ENCODE measurements at regions not wholly inside any gene's neighbourhood (a gene's known extent, or its start where the extent isn't known, plus 50 kb on each side); places are given as distances from the start of the nearest gene placed in this dataset.

GRCh38 chr6:14784596-14785492 lies 461.0 kb upstream of the JARID2 start:
- TF ChIP-seq CTCF (conservative IDR thresholded peaks at IDR 0.05; ENCODE audit: low read depth in 2 of 2): no peak
- TF ChIP-seq CREB1 (CRISPR knock-in tag; IDR thresholded peaks at IDR 0.05; ENCODE audit: low read depth): peak; percentile 22; the same call in 1 of the 2 replicates
- TF ChIP-seq POLR2AphosphoS5 (IDR thresholded peaks at IDR 0.05; ENCODE audit: low read depth): peak; percentile 57
- peak; percentile 91 for TF ChIP-seq NANOG (IDR thresholded peaks at IDR 0.05; ENCODE audit: borderline replicate concordance)
- no peak for TF ChIP-seq EZH2 (IDR thresholded peaks at IDR 0.05; ENCODE audit: low read depth, unreplicated experiment)
- TF ChIP-seq ZNF331 (CRISPR knock-in tag; IDR thresholded peaks at IDR 0.05; ENCODE audit: low read depth): no peak
- TF ChIP-seq STAT1 (IDR thresholded peaks at IDR 0.05; ENCODE audit: unreplicated experiment): no peak
